Nucleus accumbens (tissue), 56 donors: ENCODE measurements at regions not wholly inside any gene's neighbourhood (a gene's known extent, or its start where the extent isn't known, plus 50 kb on each side); places are given as distances from the start of the nearest gene placed in this dataset.

Experiments used
- DNase-seq, 56 donors: peaks; one replicate each; lab custom pipeline; 2025; lab: John Stamatoyannopoulos, UW

GRCh38 chr13:24005755-24006281, 108.5 kb upstream of the C1QTNF9B start:
- DNase-seq: no peak

- peak in 1 of 56 donors; percentile 54 for DNase-seq
Measured at GRCh38 chr13:24006520-24007248, 109.4 kb upstream of the C1QTNF9B start.

- no peak for DNase-seq
Measured at GRCh38 chr13:24007979-24008620, 110.8 kb upstream of the C1QTNF9B start.

GRCh38 chr13:24008679-24009078, 111.4 kb upstream of the C1QTNF9B start:
- DNase-seq: no peak

GRCh38 chr13:24011266-24011665, 114.0 kb upstream of the C1QTNF9B start:
- no peak for DNase-seq

- peak in 3 of 56 donors; percentile 14 to 25 (median 24) for DNase-seq
Measured at GRCh38 chr13:24012648-24013047, 115.3 kb upstream of the C1QTNF9B start.

- no peak for DNase-seq
Measured at GRCh38 chr13:24013189-24013588, 115.9 kb upstream of the C1QTNF9B start.

GRCh38 chr13:24016046-24016445, 118.7 kb upstream of the C1QTNF9B start:
- DNase-seq: no peak

- DNase-seq: no peak
Measured at GRCh38 chr13:24022568-24022967, 125.3 kb upstream of the C1QTNF9B start.

- DNase-seq: no peak
Measured at GRCh38 chr13:24023073-24023472, 125.8 kb upstream of the C1QTNF9B start.

- no peak for DNase-seq
Measured at GRCh38 chr13:24027494-24027893, 130.2 kb upstream of the C1QTNF9B start.

GRCh38 chr13:24032252-24032651, 128.3 kb upstream of the SPATA13 start:
- DNase-seq: no peak

GRCh38 chr13:24032674-24033073, 127.8 kb upstream of the SPATA13 start:
- DNase-seq: no peak

GRCh38 chr13:24033527-24034302, 126.8 kb upstream of the SPATA13 start:
- DNase-seq: no peak

GRCh38 chr13:24035411-24035810, 125.1 kb upstream of the SPATA13 start:
- DNase-seq: no peak

GRCh38 chr13:24036115-24036514, 124.4 kb upstream of the SPATA13 start:
- DNase-seq: no peak

- DNase-seq: peak in 10 of 56 donors; percentile 31 to 62 (median 52)
Measured at GRCh38 chr13:24038405-24038804, 122.1 kb upstream of the SPATA13 start.

GRCh38 chr13:24038841-24039330, 121.6 kb upstream of the SPATA13 start:
- peak in 44 of 56 donors; percentile 16 to 80 (median 58) for DNase-seq

GRCh38 chr13:24039621-24040475, 120.7 kb upstream of the SPATA13 start:
- peak in 20 of 56 donors; percentile 15 to 63 (median 42) for DNase-seq

GRCh38 chr13:24040835-24041234, 119.7 kb upstream of the SPATA13 start:
- DNase-seq: peak in 9 of 56 donors; percentile 9 to 64 (median 23)
